Stimulated activated naive CD8-positive, alpha-beta T cell treated with anti-CD3 and anti-CD28 coated beads, Interleukin-15, amount 100 ng/mL, for 72 hours (primary cell): ENCODE measurements at regions not wholly inside any gene's neighbourhood (a gene's known extent, or its start where the extent isn't known, plus 50 kb on each side); places are given as distances from the start of the nearest gene placed in this dataset.
"Not testable (repeated sequence)": the region's sequence is repeated elsewhere in the genome, so short reads cannot be mapped to it uniquely, and the experiment has no call there.

Experiments used
- ATAC-seq: fragments of 150-1000 bp; cut with Tn5 transposase; 2 replicates; pipeline ENCODE4 v1.10.0; 2021; ENCODE audit warnings: mild to moderate bottlenecking, moderate library complexity
- DNase-seq, 2 donors: peaks; one replicate each; pipeline ENCODE4 v3.0.0; 2021 to 2022
- H3K27ac Mint-ChIP-seq, 2 donors: one replicate each; pipeline ENCODE4 v1.8.0; 2022; ENCODE audit warnings: mild to moderate bottlenecking in 2 of 2, mixed read lengths in 2 of 2, moderate library complexity in 2 of 2
- H3K27me3 Mint-ChIP-seq: one replicate; pipeline ENCODE4 v1.8.0; 2022; ENCODE audit warnings: mixed read lengths
- H3K4me1 Mint-ChIP-seq: one replicate; pipeline ENCODE4 v1.8.0; 2022; ENCODE audit warnings: mild to moderate bottlenecking, mixed read lengths
- H3K4me3 Mint-ChIP-seq, 2 donors: one replicate each; pipeline ENCODE4 v1.8.0; 2022; ENCODE audit warnings: mild to moderate bottlenecking in 2 of 2, mixed read lengths in 2 of 2, moderate library complexity in 1 of 2
- H3K9me3 Mint-ChIP-seq, 2 donors: one replicate each; pipeline ENCODE4 v1.8.0; 2022; ENCODE audit warnings: mixed read lengths in 2 of 2

- ATAC-seq (peak; percentile 69), DNase-seq (peak in 1 of 2 donors; percentile 17)
- Mint-ChIP-seq H3K4me3 (no peak overlapping the region), H3K9me3 (no peaks in the 10 kb centered on the region), H3K4me1 (no peaks in the 10 kb centered on the region), H3K27me3 (no peaks in the 10 kb centered on the region), H3K27ac (no peak overlapping the region)
Observed at GRCh38 chr5:79924936-79925893, 65.8 kb downstream of the MTX3 start.

GRCh38 chr5:79923431-79923830 is 67.6 kb downstream of the MTX3 start:
- ATAC-seq (no peak), DNase-seq (no peak)
- Mint-ChIP-seq H3K4me1 (no peaks in the 10 kb centered on the region), H3K9me3 (peaks cover 0 to 3% of the 10 kb centered on the region in 2 donors), H3K4me3 (no peak overlapping the region), H3K27me3 (no peaks in the 10 kb centered on the region), H3K27ac (no peak overlapping the region)

- Mint-ChIP-seq H3K27ac (no peak overlapping the region), H3K4me1 (no peaks in the 10 kb centered on the region), H3K27me3 (no peaks in the 10 kb centered on the region), H3K9me3 (peaks cover 0 to 11% of the 10 kb centered on the region in 2 donors), H3K4me3 (no peak overlapping the region)
- no peak for DNase-seq
- no peak for ATAC-seq
Observed at GRCh38 chr5:79922626-79923025, 68.4 kb downstream of the MTX3 start.

GRCh38 chr5:79907452-79907851 is 83.6 kb downstream of the MTX3 start:
- ATAC-seq, H3K9me3 Mint-ChIP-seq, H3K4me1 Mint-ChIP-seq, H3K27ac Mint-ChIP-seq, H3K4me3 Mint-ChIP-seq, DNase-seq: not testable (repeated sequence)
- H3K27me3 Mint-ChIP-seq = peaks cover 22% of the 10 kb centered on the region

GRCh38 chr5:79902571-79902970 is 88.5 kb downstream of the MTX3 start:
- not testable (repeated sequence) for H3K27ac Mint-ChIP-seq, H3K4me3 Mint-ChIP-seq, DNase-seq, H3K9me3 Mint-ChIP-seq, ATAC-seq, H3K4me1 Mint-ChIP-seq
- H3K27me3 Mint-ChIP-seq = peaks cover 39% of the 10 kb centered on the region

- no peak for DNase-seq
- ATAC-seq = no peak
- H3K27ac Mint-ChIP-seq = no peak overlapping the region
- H3K4me1 Mint-ChIP-seq = no peaks in the 10 kb centered on the region
- H3K27me3 Mint-ChIP-seq = peaks cover 49% of the 10 kb centered on the region
- no peak overlapping the region for H3K4me3 Mint-ChIP-seq
- H3K9me3 Mint-ChIP-seq = no peaks in the 10 kb centered on the region
Observed at GRCh38 chr5:79901631-79902030, 89.4 kb downstream of the MTX3 start.

- no peak for DNase-seq
- H3K4me3 Mint-ChIP-seq = no peak overlapping the region
- H3K27me3 Mint-ChIP-seq = peaks cover 63% of the 10 kb centered on the region
- H3K4me1 Mint-ChIP-seq = no peaks in the 10 kb centered on the region
- H3K9me3 Mint-ChIP-seq = no peaks in the 10 kb centered on the region
- ATAC-seq = no peak
- H3K27ac Mint-ChIP-seq = no peak overlapping the region
Observed at GRCh38 chr5:79898611-79899010, 92.5 kb downstream of the MTX3 start.

- H3K9me3 Mint-ChIP-seq = no peaks in the 10 kb centered on the region
- no peaks in the 10 kb centered on the region for H3K4me1 Mint-ChIP-seq
- no peak overlapping the region for H3K4me3 Mint-ChIP-seq
- H3K27ac Mint-ChIP-seq = no peak overlapping the region
- DNase-seq (no peak), ATAC-seq (no peak)
- H3K27me3 Mint-ChIP-seq = peaks cover 64% of the 10 kb centered on the region
Observed at GRCh38 chr5:79893976-79894375, 97.1 kb downstream of the MTX3 start.

- no peaks in the 10 kb centered on the region for H3K9me3 Mint-ChIP-seq
- ATAC-seq (no peak), DNase-seq (no peak)
- H3K4me3 Mint-ChIP-seq = no peak overlapping the region
- peaks cover 59% of the 10 kb centered on the region for H3K27me3 Mint-ChIP-seq
- H3K4me1 Mint-ChIP-seq = no peaks in the 10 kb centered on the region
- no peak overlapping the region for H3K27ac Mint-ChIP-seq
Observed at GRCh38 chr5:79893485-79893884, 97.6 kb downstream of the MTX3 start.

GRCh38 chr5:79890930-79891249 is 100.2 kb downstream of the MTX3 start:
- Mint-ChIP-seq H3K9me3 (peaks cover 13 to 15% of the 10 kb centered on the region in 2 donors), H3K4me1 (no peaks in the 10 kb centered on the region), H3K4me3 (no peak overlapping the region), H3K27me3 (peaks cover 34% of the 10 kb centered on the region), H3K27ac (no peak overlapping the region)
- DNase-seq = no peak
- no peak for ATAC-seq

- no peaks in the 10 kb centered on the region for H3K4me1 Mint-ChIP-seq
- ATAC-seq (no peak), DNase-seq (no peak)
- no peak overlapping the region for H3K4me3 Mint-ChIP-seq
- H3K9me3 Mint-ChIP-seq = peaks cover 13 to 15% of the 10 kb centered on the region in 2 donors
- H3K27me3 Mint-ChIP-seq = peaks cover 28% of the 10 kb centered on the region
- H3K27ac Mint-ChIP-seq = no peak overlapping the region
Observed at GRCh38 chr5:79890119-79890929, 100.7 kb downstream of the MTX3 start.

GRCh38 chr5:79888643-79889042 is 102.4 kb downstream of the MTX3 start:
- no peak overlapping the region for H3K27ac Mint-ChIP-seq
- DNase-seq (no peak), ATAC-seq (no peak)
- no peak overlapping the region for H3K4me3 Mint-ChIP-seq
- peaks cover 13 to 15% of the 10 kb centered on the region in 2 donors for H3K9me3 Mint-ChIP-seq
- H3K27me3 Mint-ChIP-seq = peaks cover 16% of the 10 kb centered on the region
- H3K4me1 Mint-ChIP-seq = no peaks in the 10 kb centered on the region

- Mint-ChIP-seq H3K9me3 (peaks cover 13 to 15% of the 10 kb centered on the region in 2 donors), H3K27me3 (peaks cover 2% of the 10 kb centered on the region), H3K4me1 (no peaks in the 10 kb centered on the region), H3K27ac (no peak overlapping the region), H3K4me3 (no peak overlapping the region)
- no peak for ATAC-seq
- no peak for DNase-seq
Observed at GRCh38 chr5:79886925-79887655, 104.0 kb downstream of the MTX3 start.

- DNase-seq (no peak), ATAC-seq (no peak)
- Mint-ChIP-seq H3K4me1 (no peaks in the 10 kb centered on the region), H3K4me3 (no peak overlapping the region), H3K27ac (no peak overlapping the region), H3K27me3 (no peaks in the 10 kb centered on the region), H3K9me3 (peaks cover 13 to 15% of the 10 kb centered on the region in 2 donors)
Observed at GRCh38 chr5:79886456-79886855, 104.6 kb downstream of the MTX3 start.

- not testable (repeated sequence) for H3K4me1 Mint-ChIP-seq, ATAC-seq, H3K9me3 Mint-ChIP-seq, DNase-seq, H3K27me3 Mint-ChIP-seq, H3K27ac Mint-ChIP-seq, H3K4me3 Mint-ChIP-seq
Observed at GRCh38 chr5:79879880-79880279, 111.2 kb downstream of the MTX3 start.
